IPS-NIHi7 (cell line): ENCODE measurements at regions not wholly inside any gene's neighbourhood (a gene's known extent, or its start where the extent isn't known, plus 50 kb on each side); places are given as distances from the start of the nearest gene placed in this dataset.
"Not testable (repeated sequence)": the region's sequence is repeated elsewhere in the genome, so short reads cannot be mapped to it uniquely, and the experiment has no call there.

Experiments
- DNase-seq: peaks from one replicate; pipeline ENCODE4 v3.0.0; 2012; ENCODE audit warnings: mixed read lengths; ENCODE audit errors: extremely low spot score

GRCh38 chr9:124084087-124084486 lies 72.5 kb downstream of the LHX2 start:
- no peak for DNase-seq

DNA sequence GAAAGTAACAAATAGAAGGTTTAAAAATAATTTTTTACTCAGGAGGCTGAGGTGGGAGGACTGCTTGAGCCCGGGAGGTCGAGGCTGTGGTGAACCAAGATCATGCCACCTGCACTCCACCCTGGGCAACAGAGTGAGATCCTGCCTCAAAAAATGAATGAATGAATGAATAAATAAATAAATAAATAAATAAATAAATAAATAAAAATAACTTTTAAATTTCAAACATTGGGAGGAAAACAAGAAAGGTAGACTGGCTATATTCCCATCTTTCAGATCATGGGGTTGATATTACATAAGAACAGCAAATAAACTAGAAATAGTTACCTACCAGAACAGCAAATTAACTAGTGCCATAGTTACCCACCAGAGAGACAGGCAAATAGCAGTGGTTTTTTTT lies 75.7 kb downstream of the LHX2 start:
- DNase-seq: no peak

DNA sequence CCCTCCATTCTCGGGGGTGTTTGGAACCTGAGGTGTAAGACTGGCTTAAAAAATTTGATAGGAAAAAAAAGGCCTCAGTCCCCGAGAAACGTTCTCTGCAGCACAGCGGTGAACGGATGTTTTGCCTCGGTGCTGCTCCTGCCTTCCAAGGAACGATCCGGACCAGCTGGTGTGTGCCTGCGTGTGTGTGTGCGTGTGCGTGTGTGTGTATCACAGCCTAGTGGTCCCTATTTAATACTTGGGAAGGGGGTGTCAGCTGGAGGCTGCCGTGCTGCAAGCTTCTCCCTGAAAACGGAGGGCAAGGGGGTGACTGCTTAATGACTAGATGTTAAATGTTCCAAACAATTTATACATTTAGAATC lies 76.9 kb downstream of the LHX2 start:
- DNase-seq: no peak

GRCh38 chr9:124089631-124090488 lies 78.3 kb downstream of the LHX2 start:
- DNase-seq: not testable (repeated sequence)

DNA sequence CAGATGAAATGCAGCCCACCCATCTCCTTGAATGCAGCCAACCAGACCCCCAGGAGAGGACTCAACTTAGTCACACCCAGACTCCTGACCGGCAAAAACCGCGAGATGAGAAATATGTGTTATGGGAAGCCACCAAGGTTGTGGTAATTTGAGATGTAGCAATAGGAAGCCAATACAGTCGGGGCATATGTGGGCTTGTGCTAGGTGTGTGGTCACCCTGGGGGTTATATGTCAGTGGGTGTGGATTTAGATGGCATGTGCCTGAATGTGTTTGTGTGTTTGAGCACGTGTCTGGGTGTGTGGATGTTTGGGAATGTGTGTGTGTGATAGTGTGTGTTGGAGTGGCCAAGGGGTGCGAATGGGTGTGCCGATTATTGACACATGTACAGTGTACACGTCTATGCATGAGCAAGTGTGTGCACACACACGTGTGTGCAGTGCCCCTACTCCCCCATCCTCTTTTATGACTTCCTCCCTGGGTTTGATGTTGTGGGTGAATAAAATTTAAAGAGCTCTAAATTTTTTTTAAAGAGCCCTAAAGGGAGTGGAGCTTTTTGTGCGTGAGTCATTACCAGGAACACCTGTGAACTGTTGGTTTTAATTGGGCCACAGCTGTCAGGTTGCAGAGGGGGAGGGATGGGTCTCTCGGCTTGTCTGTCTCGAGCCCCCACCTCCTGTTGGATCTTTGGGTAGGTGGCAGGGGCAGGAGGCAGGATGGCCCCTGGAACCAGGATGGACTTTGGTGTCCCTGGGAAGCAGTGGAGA lies 86.8 kb downstream of the LHX2 start:
- no peak for DNase-seq

GRCh38 chr9:124099860-124100259 lies 88.3 kb downstream of the LHX2 start:
- no peak for DNase-seq

DNA sequence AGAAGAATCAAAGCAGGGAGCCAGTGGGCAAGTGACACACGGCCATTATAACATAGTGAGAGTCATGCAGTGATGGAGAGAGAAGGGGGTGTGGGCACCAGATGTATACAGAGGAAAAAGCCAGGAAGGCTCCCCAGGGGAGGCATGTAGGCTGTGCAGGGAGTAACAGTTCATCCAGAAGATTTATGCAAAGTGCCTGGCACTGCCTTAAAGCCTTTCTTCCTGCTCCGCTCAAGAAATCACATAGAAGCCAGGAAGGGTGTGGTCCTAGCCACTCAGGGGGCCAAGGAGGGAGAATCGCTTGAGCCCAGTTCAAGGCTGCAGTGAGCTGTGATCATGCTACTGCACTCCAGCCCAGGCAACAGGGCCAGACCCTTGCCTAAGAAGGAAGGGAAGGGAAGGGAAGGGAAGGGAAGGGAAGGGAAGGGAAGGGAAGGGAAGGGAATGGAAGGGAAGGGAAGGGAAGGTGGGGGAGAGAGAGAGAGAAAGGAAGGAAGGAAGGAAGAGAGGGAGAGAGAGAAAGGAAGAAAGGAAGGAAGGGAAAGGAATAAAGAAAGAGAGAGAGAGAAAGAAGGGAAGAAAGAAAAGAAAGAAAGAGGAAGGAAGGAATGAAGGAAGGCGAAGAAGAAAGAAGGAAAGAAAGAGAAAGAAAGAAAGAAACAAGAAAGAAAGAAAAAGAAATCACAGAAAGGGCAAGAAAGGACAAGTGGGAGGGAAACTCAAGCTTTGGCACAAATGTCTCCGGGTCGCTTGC lies 89.8 kb downstream of the LHX2 start:
- DNase-seq: no peak

DNA sequence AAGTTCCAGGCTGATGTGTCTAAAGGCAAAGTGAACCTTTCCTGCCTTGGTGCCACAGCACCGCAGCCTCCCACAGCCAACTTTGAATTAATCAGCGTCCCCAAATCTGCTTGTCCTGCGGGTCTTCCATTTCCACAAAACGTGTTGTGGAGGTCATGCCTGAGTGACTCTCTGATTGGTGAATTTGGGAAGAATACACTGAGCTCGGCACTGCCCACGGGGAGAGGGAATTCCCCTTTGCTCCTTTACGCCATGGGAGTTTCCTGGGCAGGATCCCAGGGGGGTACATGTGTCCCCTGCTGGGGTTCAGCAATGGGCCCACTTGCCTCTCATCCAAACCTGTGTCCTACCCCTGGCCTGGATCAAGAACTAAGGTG lies 90.4 kb downstream of the LHX2 start:
- DNase-seq: no peak

DNA sequence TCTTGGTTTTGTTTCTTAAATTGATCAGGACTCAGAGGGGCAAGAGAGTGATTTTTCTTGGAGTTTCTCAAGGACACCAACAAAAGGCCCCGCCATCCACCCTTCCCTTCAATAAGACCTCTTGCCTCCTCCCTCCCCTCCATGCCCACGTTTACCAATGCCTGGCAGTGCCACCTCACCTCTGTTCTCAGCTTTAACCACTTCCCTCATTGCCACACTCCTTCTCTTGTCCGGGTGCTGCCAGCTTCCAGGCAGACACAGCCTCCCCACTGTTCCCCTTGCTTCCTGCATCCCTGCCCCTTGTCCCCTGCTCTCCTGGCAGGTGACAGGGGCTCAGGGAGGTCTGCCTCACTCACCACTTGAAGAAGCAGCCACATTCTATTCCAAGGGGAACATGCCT lies 90.8 kb downstream of the LHX2 start:
- DNase-seq: no peak

- no peak for DNase-seq
These were observed 93.7 kb downstream of the LHX2 start for GRCh38 chr9:124105266-124105665.

GRCh38 chr9:124108216-124108615 lies 96.6 kb downstream of the LHX2 start:
- no peak for DNase-seq

GRCh38 chr9:124110307-124110915 lies 98.8 kb downstream of the LHX2 start:
- DNase-seq: peak; percentile 91

DNA sequence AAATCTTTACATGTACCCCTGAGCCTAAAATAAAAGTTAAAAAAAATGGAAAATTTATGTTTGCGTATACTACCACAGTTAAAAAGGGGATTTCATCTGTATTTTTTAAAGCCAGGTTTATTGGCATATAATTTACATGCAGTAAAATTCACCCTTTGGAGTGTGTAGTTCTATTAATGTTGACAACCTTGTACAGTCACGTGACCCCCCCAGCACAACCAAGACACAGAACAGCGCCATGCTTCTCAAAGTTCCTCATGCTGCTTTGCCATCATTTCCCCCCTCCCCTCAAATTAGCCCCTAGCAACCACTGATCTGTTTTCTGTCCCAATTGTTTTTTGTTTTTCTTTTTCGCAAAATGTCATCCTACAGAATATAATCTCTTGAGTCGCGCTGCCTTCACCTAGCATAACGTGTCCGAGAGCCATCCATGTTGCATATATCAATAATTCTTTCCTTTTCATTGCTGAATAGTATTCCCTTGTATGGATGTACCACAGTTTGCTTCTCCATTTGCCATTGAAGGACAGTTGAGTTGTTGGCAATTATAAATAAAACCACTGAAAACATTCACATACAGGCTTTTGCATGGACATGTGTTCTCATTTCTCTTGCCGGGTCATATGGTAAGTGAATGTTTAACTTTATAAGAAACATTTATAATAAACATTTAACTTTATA lies 105.3 kb downstream of the LHX2 start:
- no peak for DNase-seq

DNA sequence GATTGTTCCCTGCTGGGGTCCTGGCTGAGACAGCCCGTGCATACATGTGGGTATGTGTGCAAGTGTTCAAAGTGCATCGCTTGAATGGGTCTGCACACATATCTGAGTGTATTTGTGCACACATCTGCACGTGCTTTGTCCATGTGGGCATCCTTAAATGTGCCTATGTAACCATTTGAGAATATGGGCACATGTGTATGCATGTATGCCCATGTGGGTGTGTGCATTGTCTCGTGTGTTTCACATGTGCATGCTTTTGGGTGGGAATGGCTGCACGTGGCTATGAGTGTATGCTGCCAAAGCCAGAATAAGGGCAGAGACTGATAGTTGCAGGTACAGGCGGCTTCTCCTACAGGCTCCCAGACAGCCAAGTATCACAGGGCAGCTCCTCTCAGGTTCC lies 107.3 kb downstream of the LHX2 start:
- DNase-seq: no peak

DNA sequence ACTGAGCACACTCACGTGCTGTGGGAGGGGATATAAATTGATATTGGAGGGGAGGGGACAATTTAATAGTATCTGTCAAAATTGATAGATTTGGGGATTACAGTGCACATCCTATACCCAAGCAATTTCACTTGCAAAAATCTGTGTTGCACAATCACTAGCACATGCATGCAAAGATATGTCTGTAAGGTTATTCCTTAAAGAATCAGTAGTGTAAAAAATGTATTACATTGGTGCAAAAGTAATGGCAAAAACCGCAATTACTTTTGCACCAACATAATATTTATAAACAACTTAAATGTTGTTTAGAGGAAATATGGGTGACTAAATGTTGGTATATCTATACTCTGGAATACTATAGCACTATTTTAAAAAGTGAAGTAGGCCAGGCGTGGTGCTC lies 108.7 kb downstream of the LHX2 start:
- DNase-seq: no peak

- DNase-seq: no peak
These were observed 110.2 kb downstream of the LHX2 start for GRCh38 chr9:124121725-124122124.

GRCh38 chr9:124122321-124122720 lies 110.8 kb downstream of the LHX2 start:
- no peak for DNase-seq

- no peak for DNase-seq
These were observed 111.4 kb downstream of the LHX2 start for GRCh38 chr9:124122813-124123462.

DNA sequence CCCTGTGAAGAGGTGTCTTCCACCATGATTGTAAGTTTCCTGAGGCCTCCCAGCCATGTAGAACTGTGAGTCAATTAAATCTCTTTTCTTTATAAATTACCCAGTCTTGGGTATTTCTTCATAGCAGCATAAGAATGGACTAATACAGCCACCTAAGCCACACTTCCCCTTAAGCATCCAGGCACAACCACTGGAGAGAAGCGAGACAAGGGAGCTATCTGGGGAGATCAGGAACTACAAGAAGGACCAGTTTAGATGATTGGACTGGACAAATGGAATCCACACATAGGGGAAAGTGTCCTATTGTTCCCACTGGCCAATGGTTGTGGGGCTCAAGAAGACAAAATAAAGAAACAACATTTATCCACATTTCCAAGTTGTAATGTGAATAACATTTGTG lies 112.1 kb downstream of the LHX2 start:
- DNase-seq: not testable (repeated sequence)

GRCh38 chr9:124124729-124125650 lies 113.4 kb downstream of the LHX2 start:
- DNase-seq: no peak
